ENCODE measurements at regions not wholly inside any gene's neighbourhood (a gene's known extent, or its start where the extent isn't known, plus 50 kb on each side); places are given as distances from the start of the nearest gene placed in this dataset.

GRCh38 chr11:109954534-109954933 lies 138.7 kb upstream of the ZC3H12C start (continued):
- TF ChIP-seq ZBTB40 (IDR thresholded peaks at IDR 0.05; ENCODE audit: borderline replicate concordance) (no peak), NFXL1 (IDR thresholded peaks at IDR 0.05; ENCODE audit: borderline replicate concordance) (no peak), HDGF (IDR thresholded peaks at IDR 0.05) (no peak)

- intact Hi-C loops (cut with micrococcal nuclease; ENCODE audit: unreplicated experiment), result loop anchor here (1.0 to 2.0 kb wide), 2 partner anchors 14 to 71 kb away; no protein-coding TSS in a partner anchor
- ChIA-PET POLR2A (interaction anchor here (0.6 to 3.6 kb wide), 10 partner anchors 8 to 141 kb away, joined by 3 to 34 read pairs (median 4); no protein-coding TSS in a partner anchor), CTCF (interaction anchor here (1.0 to 4.5 kb wide), 9 partner anchors 9 to 141 kb away, joined by 3 to 36 read pairs (median 5); no protein-coding TSS in a partner anchor), SMC1A (ENCODE audit: uncharacterized antibody, unreplicated experiment) (interaction anchor here (0.7 to 11.6 kb wide), 15 partner anchors 10 to 230 kb away, joined by 3 to 223 read pairs (median 11); no protein-coding TSS in a partner anchor), RAD21 (ENCODE audit: unreplicated experiment) (interaction anchor here (0.8 to 14.2 kb wide), 12 partner anchors 10 to 142 kb away, joined by 3 to 185 read pairs (median 10); partner anchors contain the start of gene ZC3H12C)
- in situ Hi-C loops (cut with MboI), result loop anchor here (5.0 to 10.0 kb wide), 2 partner anchors 416 to 1419 kb away; partner anchors contain the start of gene POU2AF1
- peak; percentile 74 for ATAC-seq
- peak overlapping the region; percentile 90 for H3K4me2 ChIP-seq (ENCODE audit: control insufficient read depth, insufficient read depth)
- H3K27me3 ChIP-seq (replicated peaks in 1 of 2; ENCODE audit: control insufficient read depth in 2 of 2, insufficient read depth in 2 of 2, low read length in 1 of 2), result no peaks in the 10 kb centered on the region
- peak overlapping the region; percentile 14; the same call in 1 of the 2 replicates for H3K4me3 ChIP-seq
- 28% methylated on average over 3 of the region's 3 CpGs for WGBS (ENCODE audit: insufficient coverage, insufficient replicate concordance, low lambda C conversion rate, missing lambda C conversion rate)
- no peaks in the 10 kb centered on the region for H4K20me1 ChIP-seq (ENCODE audit: control insufficient read depth, insufficient read depth)
- peak; percentile 13 for FAIRE-seq
- H3K79me2 ChIP-seq (ENCODE audit: control insufficient read depth, insufficient read depth, low read length), result no peaks in the 10 kb centered on the region
- DNase-seq (ENCODE audit: low read depth, low spot score), result peak; percentile 61
- BruUV-seq (replicated peaks), result TSS peak; percentile 93
- H3K9me3 ChIP-seq (replicated peaks; ENCODE audit: control insufficient read depth, insufficient read depth, low read length), result peaks cover 12% of the 10 kb centered on the region; the same call in 2 of the 3 replicates
- H2AFZ ChIP-seq (ENCODE audit: control insufficient read depth, low read depth, low read length), result peak overlapping the region; percentile 63
- peaks cover 34% of the 10 kb centered on the region for H3K4me1 ChIP-seq (ENCODE audit: control insufficient read depth, insufficient read depth, low read length)
- peak overlapping the region; percentile 46 for H3K9ac ChIP-seq (ENCODE audit: control insufficient read depth, insufficient read depth, low read length)
- no peaks in the 10 kb centered on the region for H3K36me3 ChIP-seq (ENCODE audit: control insufficient read depth in 2 of 2, insufficient read depth in 2 of 2, low read length in 1 of 2)
- peak overlapping the region; percentile 81 for H3K27ac ChIP-seq (ENCODE audit: control insufficient read depth, insufficient read depth)
- TF ChIP-seq KAT2A (conservative IDR thresholded peaks at IDR 0.05; ENCODE audit: control insufficient read depth, low read depth, low read length), result no peak
- TF ChIP-seq BHLHE40 (IDR thresholded peaks at IDR 0.05; ENCODE audit: borderline replicate concordance in 1 of 2, low read depth in 2 of 2, low read length in 1 of 2), result peak; percentile 40 to 53; a peak in 2 of 4 replicates
- no peak for TF ChIP-seq CEBPB (IDR thresholded peaks at IDR 0.05; ENCODE audit: borderline replicate concordance in 1 of 2, low read depth in 2 of 2, low read length in 2 of 2)
- peak; percentile 53 to 92; a peak in 3 of 4 replicates for TF ChIP-seq EP300 (IDR thresholded peaks at IDR 0.05; ENCODE audit: borderline replicate concordance in 1 of 2, control insufficient read depth in 1 of 2, low read depth in 2 of 2, low read length in 2 of 2)
- TF ChIP-seq FOXM1 (IDR thresholded peaks at IDR 0.05; ENCODE audit: low read depth, low read length), result peak; percentile 71
- 0 out of 2 replicates have a peak, but pooled peaks have one; percentile 62 for TF ChIP-seq STAT3 (IDR thresholded peaks at IDR 0.05; ENCODE audit: low read depth, low read length)
- TF ChIP-seq TCF7 (IDR thresholded peaks at IDR 0.05; ENCODE audit: borderline replicate concordance), result no peak
- TF ChIP-seq SP1 (IDR thresholded peaks at IDR 0.05; ENCODE audit: low read depth, low read length), result peak; percentile 9
- TF ChIP-seq CREM (IDR thresholded peaks at IDR 0.05; ENCODE audit: low read depth), result peak; percentile 44; the same call in 1 of the 2 replicates
Measured at GRCh38 chr11:109956124-109956793, 136.9 kb upstream of the ZC3H12C start.
